Kidney (tissue), 13 donors: ENCODE measurements at regions not wholly inside any gene's neighbourhood (a gene's known extent, or its start where the extent isn't known, plus 50 kb on each side); places are given as distances from the start of the nearest gene placed in this dataset.
A peak's percentile ranks its signal among the peaks of the same experiment; 100 is the strongest.

ENCODE experiments used
- DNase-seq, 5 donors: peaks; one replicate each; pipeline ENCODE4 v3.0.0-alpha.2; 2013 to 2020
- FAIRE-seq: peaks from 2 replicates; lab custom pipeline; 2012; peaks lifted over from hg19 to GRCh38; lab: Jason Lieb, UNC
- H3K27ac ChIP-seq, 2 donors: one replicate each; pipeline ENCODE4 v1.7.0; 2013; ENCODE audit warnings: low read depth in 2 of 2, low read length in 2 of 2, inconsistent platforms in 1 of 2
- H3K27me3 ChIP-seq: one replicate; pipeline ENCODE4 v1.7.1; 2013; ENCODE audit warnings: low read length, inconsistent platforms; ENCODE audit not compliant: control insufficient read depth, insufficient read depth
- H3K36me3 ChIP-seq, 3 donors: one replicate each; pipeline versions ENCODE4 v1.7.0 to v1.7.1; 2013; ENCODE audit warnings: low read length in 3 of 3, control low read depth in 1 of 3, inconsistent platforms in 1 of 3; ENCODE audit not compliant: insufficient read depth in 3 of 3, control insufficient read depth in 2 of 3
- H3K4me1 ChIP-seq, 3 donors: one replicate each; pipeline versions ENCODE4 v1.7.0 to v1.7.1; 2013; ENCODE audit warnings: low read length in 3 of 3, inconsistent platforms in 1 of 3, low read depth in 1 of 3; ENCODE audit not compliant: control insufficient read depth in 2 of 3, insufficient read depth in 2 of 3
- H3K4me3 ChIP-seq, 3 donors: one replicate each; pipeline versions ENCODE4 v1.7.0 to v1.8.1; 2013; ENCODE audit warnings: low read length in 3 of 3, control low read depth in 1 of 3, inconsistent platforms in 1 of 3
- H3K9ac ChIP-seq, 3 donors: one replicate each; pipeline versions ENCODE4 v1.7.0 to v1.7.1; 2013; ENCODE audit warnings: low read length in 3 of 3, control low read depth in 1 of 3, inconsistent platforms in 1 of 3
- H3K9me3 ChIP-seq, 3 donors: one replicate each; pipeline versions ENCODE4 v1.7.0 to v1.7.1; 2013; ENCODE audit warnings: low read length in 3 of 3, control low read depth in 1 of 3, inconsistent platforms in 1 of 3; ENCODE audit not compliant: control insufficient read depth in 2 of 3, insufficient read depth in 1 of 3
- intact Hi-C: fragments of 100-400 bp; cut with DNase I; formaldehyde crosslinking; loops from one replicate; pipeline ENCODE4 v1.11.1; 2022
- TF ChIP-seq, protein P1 (sequence below): IDR thresholded peaks from 3 replicates; pipeline ENCODE4 v1.5.1; 2012; ENCODE audit warnings: mild to moderate bottlenecking, moderate library complexity, borderline replicate concordance; ENCODE audit not compliant: insufficient read depth; ENCODE audit errors: extremely low read depth
- donor health status: control.
- donor health status: control.
- donor health status: control.
- donor health status: control.
- donor health status: control.
- donor health status: DM: yes; HTN: yes; CAD: no.
- donor health status: Normal renal cell carcinoma (clear cell type).

DNA sequence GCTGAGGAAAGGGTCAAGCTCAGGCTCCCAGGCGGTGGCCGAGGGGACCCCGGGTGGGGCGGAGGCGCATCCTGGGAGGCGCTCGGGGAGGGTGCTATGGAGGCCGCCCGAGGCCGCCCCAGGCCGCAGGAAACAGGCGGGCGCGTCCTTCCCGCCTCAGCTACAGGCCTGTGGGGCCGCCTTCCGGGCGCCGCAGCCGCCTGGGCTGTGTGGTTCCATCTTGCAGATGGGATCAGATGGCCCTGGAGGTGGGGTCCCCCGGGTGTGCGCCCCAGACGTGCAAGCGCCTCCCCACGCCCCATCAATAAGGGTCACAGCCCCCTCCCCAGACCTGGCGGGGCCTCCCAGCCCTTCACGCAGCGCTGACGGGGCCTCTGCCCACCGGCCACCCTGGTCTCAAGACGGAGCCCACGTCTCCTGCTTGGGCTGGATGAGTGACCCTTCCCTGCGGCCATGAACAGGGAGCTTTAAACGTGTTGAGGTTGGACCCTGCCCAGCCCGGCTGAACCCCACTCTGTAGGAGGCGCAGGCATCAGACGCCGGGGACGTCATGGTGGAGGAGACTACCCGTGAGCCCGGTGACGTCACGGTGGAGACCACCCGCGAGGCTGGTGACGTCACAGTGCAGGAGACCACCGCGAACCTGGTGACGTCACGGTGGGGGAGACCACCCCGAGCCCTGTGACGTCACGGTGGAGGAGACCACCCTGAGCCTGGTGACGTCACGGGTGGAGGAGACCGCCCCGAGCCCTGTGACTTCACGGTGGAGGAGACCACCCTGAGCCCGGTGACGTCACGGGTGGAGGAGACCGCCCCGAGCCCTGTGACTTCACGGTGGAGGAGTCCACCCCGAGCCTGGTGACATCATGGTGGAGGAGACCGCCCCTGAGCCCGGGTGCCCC lies 267.0 kb downstream of the DLL1 start:
- DNase-seq = peak in 1 of 5 donors; percentile 38
- Histone ChIP-seq H3K4me3 (no peak overlapping the region), H3K36me3 (no peaks in the 10 kb centered on the region), H3K4me1 (no peaks in the 10 kb centered on the region), H3K9me3 (no peaks in the 10 kb centered on the region), H3K27ac (no peak overlapping the region), H3K9ac (no peak overlapping the region), H3K27me3 (no peaks in the 10 kb centered on the region)
- intact Hi-C loops = no loop called here
- no peak for FAIRE-seq
- TF ChIP-seq, protein P1, sequence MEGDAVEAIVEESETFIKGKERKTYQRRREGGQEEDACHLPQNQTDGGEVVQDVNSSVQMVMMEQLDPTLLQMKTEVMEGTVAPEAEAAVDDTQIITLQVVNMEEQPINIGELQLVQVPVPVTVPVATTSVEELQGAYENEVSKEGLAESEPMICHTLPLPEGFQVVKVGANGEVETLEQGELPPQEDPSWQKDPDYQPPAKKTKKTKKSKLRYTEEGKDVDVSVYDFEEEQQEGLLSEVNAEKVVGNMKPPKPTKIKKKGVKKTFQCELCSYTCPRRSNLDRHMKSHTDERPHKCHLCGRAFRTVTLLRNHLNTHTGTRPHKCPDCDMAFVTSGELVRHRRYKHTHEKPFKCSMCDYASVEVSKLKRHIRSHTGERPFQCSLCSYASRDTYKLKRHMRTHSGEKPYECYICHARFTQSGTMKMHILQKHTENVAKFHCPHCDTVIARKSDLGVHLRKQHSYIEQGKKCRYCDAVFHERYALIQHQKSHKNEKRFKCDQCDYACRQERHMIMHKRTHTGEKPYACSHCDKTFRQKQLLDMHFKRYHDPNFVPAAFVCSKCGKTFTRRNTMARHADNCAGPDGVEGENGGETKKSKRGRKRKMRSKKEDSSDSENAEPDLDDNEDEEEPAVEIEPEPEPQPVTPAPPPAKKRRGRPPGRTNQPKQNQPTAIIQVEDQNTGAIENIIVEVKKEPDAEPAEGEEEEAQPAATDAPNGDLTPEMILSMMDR = no peak

DNA sequence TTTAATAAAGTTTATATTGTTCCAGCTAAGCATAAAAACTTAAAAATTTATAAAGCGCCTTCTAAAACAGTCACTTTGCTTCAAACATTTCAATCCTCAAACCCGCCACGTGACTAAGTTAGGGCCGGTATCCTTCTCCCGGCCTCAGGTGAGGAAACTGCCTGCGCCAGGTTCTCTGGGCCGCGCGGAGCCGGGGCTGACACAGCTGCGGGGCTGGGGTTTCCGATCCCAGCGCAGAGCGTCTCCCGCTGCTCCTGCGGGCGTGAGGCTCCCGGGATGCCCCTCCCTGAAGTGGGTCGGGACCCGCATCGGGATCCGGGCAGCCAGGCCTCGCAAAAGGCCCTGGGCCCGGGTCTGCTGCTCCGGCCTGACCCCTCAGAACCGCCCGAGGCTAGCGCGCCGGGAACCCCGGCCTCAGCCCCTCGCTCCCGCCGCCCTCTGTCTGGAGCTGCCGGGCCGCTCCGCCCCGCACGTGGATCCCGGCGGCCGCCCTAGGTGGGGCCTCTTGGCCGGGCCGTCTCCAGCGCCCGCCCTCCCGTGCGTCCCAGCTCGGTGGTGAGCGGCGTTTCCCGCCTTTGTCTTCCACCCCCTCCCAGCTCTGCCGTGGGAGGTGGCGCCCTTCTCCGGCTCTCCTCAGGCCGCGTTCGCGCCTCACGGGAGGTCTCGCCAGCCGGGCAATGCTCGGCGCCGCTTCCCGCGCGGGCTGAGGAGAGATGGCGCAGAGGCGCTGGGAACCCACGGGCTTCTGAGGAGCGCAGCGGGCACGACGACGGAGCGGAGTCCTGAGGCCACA lies 267.9 kb downstream of the DLL1 start:
- H3K27ac ChIP-seq = no peak overlapping the region
- H3K9ac ChIP-seq = no peak overlapping the region
- intact Hi-C loops = no loop called here
- no peaks in the 10 kb centered on the region for H3K4me1 ChIP-seq
- TF ChIP-seq, protein P1 = no peak
- H3K36me3 ChIP-seq = no peaks in the 10 kb centered on the region
- H3K4me3 ChIP-seq = no peak overlapping the region
- FAIRE-seq = no peak
- DNase-seq = peak in 4 of 5 donors; percentile 40 to 79 (median 48)
- no peaks in the 10 kb centered on the region for H3K27me3 ChIP-seq
- no peaks in the 10 kb centered on the region for H3K9me3 ChIP-seq

GRCh38 chr6:170022291-170022722 lies 268.6 kb downstream of the DLL1 start:
- no peaks in the 10 kb centered on the region for H3K36me3 ChIP-seq
- H3K9me3 ChIP-seq = no peaks in the 10 kb centered on the region
- peak in 2 of 5 donors; percentile 2 to 28 for DNase-seq
- intact Hi-C loops = no loop called here
- no peak overlapping the region for H3K27ac ChIP-seq
- H3K27me3 ChIP-seq = no peaks in the 10 kb centered on the region
- no peak for FAIRE-seq
- no peak overlapping the region for H3K9ac ChIP-seq
- no peak overlapping the region for H3K4me3 ChIP-seq
- no peaks in the 10 kb centered on the region for H3K4me1 ChIP-seq
- TF ChIP-seq, protein P1 = no peak
